ENCODE measurements at regions not wholly inside any gene's neighbourhood (a gene's known extent, or its start where the extent isn't known, plus 50 kb on each side); places are given as distances from the start of the nearest gene placed in this dataset.

DNA sequence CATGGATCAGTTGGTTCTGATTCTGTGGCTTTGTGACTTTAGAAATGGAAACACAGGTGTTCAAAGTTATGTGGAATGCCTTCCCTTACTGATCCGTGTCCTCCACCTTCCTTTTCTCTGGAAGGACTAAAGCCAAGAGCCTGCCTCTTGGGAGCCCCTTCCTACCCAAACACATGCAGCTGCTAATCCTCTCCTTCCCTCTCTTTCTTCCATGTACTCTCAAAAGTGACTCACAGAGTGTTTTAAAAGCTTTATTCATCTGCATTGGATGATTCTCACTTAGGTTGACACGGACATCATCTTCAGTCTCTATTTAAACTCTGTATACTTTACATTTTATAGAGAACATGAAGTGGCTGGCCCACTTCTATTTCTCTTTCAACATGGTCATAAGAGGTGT lies 856.5 kb upstream of the ARPP21 start:
- DNase-seq (ENCODE audit: unreplicated experiment) = no peak
- no peaks in the 10 kb centered on the region for H3K9me3 Mint-ChIP-seq (ENCODE audit: unreplicated experiment)
- no peak overlapping the region for H3K4me3 Mint-ChIP-seq (ENCODE audit: unreplicated experiment)
- no peaks in the 10 kb centered on the region for H3K36me3 Mint-ChIP-seq (ENCODE audit: insufficient read depth, unreplicated experiment)
- ChIA-PET CTCF (interaction anchor here (0.7 kb wide), 1 partner anchor 168 kb away, joined by 3 read pairs; no protein-coding TSS in a partner anchor), POLR2A (no interaction called here)
- no peak overlapping the region for H3K27ac Mint-ChIP-seq (ENCODE audit: low read depth, unreplicated experiment)
- intact Hi-C loops (cut with micrococcal nuclease) = no loop called here
- TF ChIP-seq, protein P1, sequence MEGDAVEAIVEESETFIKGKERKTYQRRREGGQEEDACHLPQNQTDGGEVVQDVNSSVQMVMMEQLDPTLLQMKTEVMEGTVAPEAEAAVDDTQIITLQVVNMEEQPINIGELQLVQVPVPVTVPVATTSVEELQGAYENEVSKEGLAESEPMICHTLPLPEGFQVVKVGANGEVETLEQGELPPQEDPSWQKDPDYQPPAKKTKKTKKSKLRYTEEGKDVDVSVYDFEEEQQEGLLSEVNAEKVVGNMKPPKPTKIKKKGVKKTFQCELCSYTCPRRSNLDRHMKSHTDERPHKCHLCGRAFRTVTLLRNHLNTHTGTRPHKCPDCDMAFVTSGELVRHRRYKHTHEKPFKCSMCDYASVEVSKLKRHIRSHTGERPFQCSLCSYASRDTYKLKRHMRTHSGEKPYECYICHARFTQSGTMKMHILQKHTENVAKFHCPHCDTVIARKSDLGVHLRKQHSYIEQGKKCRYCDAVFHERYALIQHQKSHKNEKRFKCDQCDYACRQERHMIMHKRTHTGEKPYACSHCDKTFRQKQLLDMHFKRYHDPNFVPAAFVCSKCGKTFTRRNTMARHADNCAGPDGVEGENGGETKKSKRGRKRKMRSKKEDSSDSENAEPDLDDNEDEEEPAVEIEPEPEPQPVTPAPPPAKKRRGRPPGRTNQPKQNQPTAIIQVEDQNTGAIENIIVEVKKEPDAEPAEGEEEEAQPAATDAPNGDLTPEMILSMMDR (IDR thresholded peaks at IDR 0.05; ENCODE audit: unreplicated experiment) = no peak
- H3K4me1 Mint-ChIP-seq (ENCODE audit: insufficient read depth, unreplicated experiment) = no peaks in the 10 kb centered on the region
- no peaks in the 10 kb centered on the region for H3K27me3 Mint-ChIP-seq (ENCODE audit: insufficient read depth, unreplicated experiment)
- no TSS peak for BruUV-seq (replicated peaks)

DNA sequence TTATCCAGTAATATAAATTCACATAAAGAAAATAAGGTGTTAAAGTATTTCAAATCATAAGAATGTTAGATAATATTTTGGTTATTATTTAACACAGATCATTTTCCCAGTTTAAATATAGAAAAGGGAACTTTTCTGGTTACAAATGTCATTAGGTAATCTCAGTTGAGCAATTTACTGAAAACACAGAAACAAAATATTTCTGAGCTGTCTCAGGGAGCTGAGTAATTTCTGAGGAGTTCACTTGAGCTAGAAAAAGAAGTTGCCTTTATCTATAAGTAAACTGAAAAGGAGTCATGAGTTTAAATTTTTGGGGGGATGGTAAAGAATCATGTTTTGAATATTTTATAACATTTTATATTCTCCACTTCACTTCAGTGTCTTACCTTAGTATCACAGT lies 855.4 kb upstream of the ARPP21 start:
- Mint-ChIP-seq H3K4me3 (ENCODE audit: unreplicated experiment) (no peak overlapping the region), H3K9me3 (ENCODE audit: unreplicated experiment) (no peaks in the 10 kb centered on the region), H3K27me3 (ENCODE audit: insufficient read depth, unreplicated experiment) (no peaks in the 10 kb centered on the region), H3K36me3 (ENCODE audit: insufficient read depth, unreplicated experiment) (no peaks in the 10 kb centered on the region), H3K4me1 (ENCODE audit: insufficient read depth, unreplicated experiment) (no peaks in the 10 kb centered on the region), H3K27ac (ENCODE audit: low read depth, unreplicated experiment) (no peak overlapping the region)
- BruUV-seq (replicated peaks) = no TSS peak
- peak; percentile 11 for DNase-seq (ENCODE audit: unreplicated experiment)
- POLR2A ChIA-PET = no interaction called here
- CTCF ChIA-PET = interaction anchor here (0.8 kb wide), 1 partner anchor 422 kb away, joined by 3 read pairs; no protein-coding TSS in a partner anchor
- TF ChIP-seq, protein P1 (IDR thresholded peaks at IDR 0.05; ENCODE audit: unreplicated experiment) = no peak
- intact Hi-C loops (cut with micrococcal nuclease) = no loop called here

DNA sequence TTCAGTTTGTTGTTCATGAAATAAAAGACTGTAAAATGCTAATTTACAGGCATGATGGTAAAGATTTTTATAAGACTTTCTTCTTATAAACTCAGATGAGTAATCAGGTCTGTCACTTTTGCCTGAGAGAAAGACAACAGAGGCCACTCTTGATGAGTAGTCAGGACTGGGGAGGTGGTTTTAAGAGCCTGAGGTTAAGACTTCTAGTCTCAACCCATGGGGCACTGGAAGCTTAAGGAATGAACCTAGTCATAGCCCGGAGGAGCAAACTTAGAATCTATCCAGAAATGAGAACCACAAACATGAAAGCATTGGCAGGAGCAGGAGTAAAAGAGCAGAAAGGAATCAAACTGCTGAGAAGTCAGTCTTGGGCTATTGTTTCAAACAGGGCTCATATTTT lies 846.3 kb upstream of the ARPP21 start:
- Mint-ChIP-seq H3K27me3 (ENCODE audit: insufficient read depth, unreplicated experiment) (no peaks in the 10 kb centered on the region), H3K36me3 (ENCODE audit: insufficient read depth, unreplicated experiment) (no peaks in the 10 kb centered on the region), H3K9me3 (ENCODE audit: unreplicated experiment) (no peaks in the 10 kb centered on the region), H3K4me1 (ENCODE audit: insufficient read depth, unreplicated experiment) (peaks cover 6% of the 10 kb centered on the region), H3K4me3 (ENCODE audit: unreplicated experiment) (no peak overlapping the region), H3K27ac (ENCODE audit: low read depth, unreplicated experiment) (no peak overlapping the region)
- ChIA-PET POLR2A (no interaction called here), CTCF (no interaction called here)
- TF ChIP-seq, protein P1 (IDR thresholded peaks at IDR 0.05; ENCODE audit: unreplicated experiment) = no peak
- no TSS peak for BruUV-seq (replicated peaks)
- DNase-seq (ENCODE audit: unreplicated experiment) = peak; percentile 18
- intact Hi-C loops (cut with micrococcal nuclease) = no loop called here

DNA sequence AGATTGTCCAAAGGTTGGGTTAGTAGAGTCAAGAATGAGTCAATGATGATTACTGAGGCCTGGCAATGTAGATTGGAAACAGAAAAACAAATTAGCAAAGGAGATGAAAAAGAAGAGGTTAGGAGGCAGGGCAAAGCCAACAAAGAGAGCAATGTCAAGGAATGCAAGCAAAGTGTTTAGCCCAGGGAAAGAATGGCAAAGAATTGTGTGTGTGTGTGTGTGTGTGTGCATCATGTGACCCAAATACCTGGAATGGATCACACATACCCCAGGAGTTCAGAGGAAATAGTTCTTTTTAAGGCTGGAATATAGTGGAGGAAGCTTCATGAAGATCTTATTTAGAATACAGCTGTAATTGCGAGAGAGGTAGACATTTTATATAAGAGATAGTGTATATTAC lies 831.7 kb upstream of the ARPP21 start:
- CTCF ChIA-PET = interaction anchor here (0.6 to 0.8 kb wide), 4 partner anchors 17 to 468 kb away, joined by 3 to 4 read pairs (median 3); no protein-coding TSS in a partner anchor
- TF ChIP-seq, protein P1 (IDR thresholded peaks at IDR 0.05; ENCODE audit: unreplicated experiment) = no peak
- intact Hi-C loops (cut with micrococcal nuclease) = no loop called here
- POLR2A ChIA-PET = no interaction called here
- no TSS peak for BruUV-seq (replicated peaks)
- Mint-ChIP-seq H3K27me3 (ENCODE audit: insufficient read depth, unreplicated experiment) (no peaks in the 10 kb centered on the region), H3K4me3 (ENCODE audit: unreplicated experiment) (no peak overlapping the region), H3K4me1 (ENCODE audit: insufficient read depth, unreplicated experiment) (no peaks in the 10 kb centered on the region), H3K9me3 (ENCODE audit: unreplicated experiment) (no peaks in the 10 kb centered on the region), H3K27ac (ENCODE audit: low read depth, unreplicated experiment) (no peak overlapping the region), H3K36me3 (ENCODE audit: insufficient read depth, unreplicated experiment) (no peaks in the 10 kb centered on the region)
- no peak for DNase-seq (ENCODE audit: unreplicated experiment)
